ENCODE measurements at regions not wholly inside any gene's neighbourhood (a gene's known extent, or its start where the extent isn't known, plus 50 kb on each side); places are given as distances from the start of the nearest gene placed in this dataset.

- 96 to 100% methylated on average over 1 of the region's 1 CpG for WGBS, 2 donors
- peaks cover 0 to 7% (median 0%) of the 10 kb centered on the region in 4 donors for H3K9me3 ChIP-seq
- H3K27me3 ChIP-seq = no peaks in the 10 kb centered on the region
- H3K4me3 ChIP-seq = no peak overlapping the region
- H3K4me1 ChIP-seq = peaks cover 0 to 6% (median 0%) of the 10 kb centered on the region in 4 donors
- no peak for DNase-seq (ENCODE audit: low spot score in 2 of 2)
- H3K36me3 ChIP-seq = no peaks in the 10 kb centered on the region
- no peak overlapping the region for H3K27ac ChIP-seq
- no peak for TF ChIP-seq POLR2A (IDR thresholded peaks at IDR 0.05)
- TF ChIP-seq CTCF (IDR thresholded peaks at IDR 0.05) = no peak
- TF ChIP-seq EP300 (IDR thresholded peaks at IDR 0.05) = no peak
Observed at GRCh38 chr3:31302343-31302742, 230.4 kb upstream of the STT3B start.

- peaks cover 0 to 7% (median 0%) of the 10 kb centered on the region in 4 donors for H3K4me1 ChIP-seq
- H3K9me3 ChIP-seq = no peaks in the 10 kb centered on the region
- H3K27me3 ChIP-seq = no peaks in the 10 kb centered on the region
- H3K4me3 ChIP-seq = no peak overlapping the region
- no peak for TF ChIP-seq CTCF (IDR thresholded peaks at IDR 0.05)
- H3K36me3 ChIP-seq = no peaks in the 10 kb centered on the region
- H3K27ac ChIP-seq = no peak overlapping the region
- 56 to 62% methylated on average over 2 of the region's 2 CpGs for WGBS, 2 donors
- no peak for DNase-seq (ENCODE audit: low spot score in 2 of 2)
Observed at GRCh38 chr3:31305340-31305739, 227.4 kb upstream of the STT3B start.

- Histone ChIP-seq H3K36me3 (no peaks in the 10 kb centered on the region), H3K4me3 (no peak overlapping the region), H3K27me3 (no peaks in the 10 kb centered on the region), H3K9me3 (no peaks in the 10 kb centered on the region), H3K4me1 (peaks cover 0 to 5% (median 0%) of the 10 kb centered on the region in 4 donors), H3K27ac (no peak overlapping the region)
- WGBS, 2 donors = 50 to 62% methylated on average over 1 of the region's 1 CpG
- TF ChIP-seq CTCF (IDR thresholded peaks at IDR 0.05) (no peak), POLR2A (IDR thresholded peaks at IDR 0.05) (no peak), EP300 (IDR thresholded peaks at IDR 0.05) (no peak)
- DNase-seq (ENCODE audit: low spot score in 2 of 2) = no peak
Observed at GRCh38 chr3:31307131-31307785, 225.5 kb upstream of the STT3B start.

GRCh38 chr3:31311559-31311958 is 221.2 kb upstream of the STT3B start:
- Histone ChIP-seq H3K4me1 (peaks cover 0 to 8% (median 0%) of the 10 kb centered on the region in 4 donors), H3K27me3 (no peaks in the 10 kb centered on the region), H3K4me3 (no peak overlapping the region), H3K36me3 (no peaks in the 10 kb centered on the region), H3K27ac (no peak overlapping the region), H3K9me3 (no peaks in the 10 kb centered on the region)
- no peak for TF ChIP-seq CTCF (IDR thresholded peaks at IDR 0.05)
- no peak for TF ChIP-seq EP300 (IDR thresholded peaks at IDR 0.05)
- TF ChIP-seq POLR2A (IDR thresholded peaks at IDR 0.05) = no peak
- no peak for DNase-seq (ENCODE audit: low spot score in 2 of 2)
- WGBS, 2 donors = 92 to 96% methylated on average over 3 of the region's 3 CpGs

- H3K27me3 ChIP-seq = no peaks in the 10 kb centered on the region
- no peaks in the 10 kb centered on the region for H3K9me3 ChIP-seq
- DNase-seq (ENCODE audit: low spot score in 2 of 2) = no peak
- TF ChIP-seq POLR2A (IDR thresholded peaks at IDR 0.05) (no peak), CTCF (IDR thresholded peaks at IDR 0.05) (no peak), EP300 (IDR thresholded peaks at IDR 0.05) (no peak)
- 57 to 66% methylated on average over 2 of the region's 2 CpGs for WGBS, 2 donors
- H3K4me1 ChIP-seq = peaks cover 0 to 5% (median 0%) of the 10 kb centered on the region in 4 donors
- no peak overlapping the region for H3K27ac ChIP-seq
- no peak overlapping the region for H3K4me3 ChIP-seq
- H3K36me3 ChIP-seq = no peaks in the 10 kb centered on the region
Observed at GRCh38 chr3:31312400-31312799, 220.3 kb upstream of the STT3B start.
